ENCODE measurements at regions not wholly inside any gene's neighbourhood (a gene's known extent, or its start where the extent isn't known, plus 50 kb on each side); places are given as distances from the start of the nearest gene placed in this dataset.

DNA sequence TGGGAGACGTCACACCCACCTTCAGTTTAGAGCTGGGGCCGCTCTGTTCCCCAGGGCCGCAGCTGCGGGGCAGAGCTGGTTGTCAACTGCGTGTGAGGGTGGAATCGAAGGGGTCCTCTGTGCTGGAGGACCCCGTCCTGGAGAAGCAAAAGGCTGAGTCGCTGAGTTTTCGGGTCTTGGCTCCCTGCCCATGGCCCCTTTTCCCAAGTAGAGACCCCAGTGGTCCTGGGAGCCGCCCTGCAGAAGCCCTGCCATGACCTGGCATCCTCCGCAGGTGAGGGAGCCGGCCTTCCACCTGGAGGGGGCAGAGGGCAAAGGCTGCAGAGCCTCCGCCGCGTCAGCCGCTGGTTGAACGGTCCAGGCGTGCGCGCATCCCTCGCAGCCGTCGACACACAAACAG is 90.4 kb upstream of the COL5A1 start:
- Histone ChIP-seq H3K27me3 (replicated peaks; ENCODE audit: control insufficient read depth, insufficient read depth, low read length) (no peaks in the 10 kb centered on the region), H3K9ac (ENCODE audit: low read length) (no peak overlapping the region), H3K36me3 (ENCODE audit: control insufficient read depth, insufficient read depth, low read length, severe bottlenecking) (no peaks in the 10 kb centered on the region), H3K4me1 (ENCODE audit: control insufficient read depth, insufficient read depth, low read length) (peaks cover 37% of the 10 kb centered on the region), H3K9me3 (ENCODE audit: control insufficient read depth, low read length) (no peaks in the 10 kb centered on the region), H3K4me3 (ENCODE audit: low read length) (no peak overlapping the region)
- no peak for DNase-seq (ENCODE audit: low read depth)

DNA sequence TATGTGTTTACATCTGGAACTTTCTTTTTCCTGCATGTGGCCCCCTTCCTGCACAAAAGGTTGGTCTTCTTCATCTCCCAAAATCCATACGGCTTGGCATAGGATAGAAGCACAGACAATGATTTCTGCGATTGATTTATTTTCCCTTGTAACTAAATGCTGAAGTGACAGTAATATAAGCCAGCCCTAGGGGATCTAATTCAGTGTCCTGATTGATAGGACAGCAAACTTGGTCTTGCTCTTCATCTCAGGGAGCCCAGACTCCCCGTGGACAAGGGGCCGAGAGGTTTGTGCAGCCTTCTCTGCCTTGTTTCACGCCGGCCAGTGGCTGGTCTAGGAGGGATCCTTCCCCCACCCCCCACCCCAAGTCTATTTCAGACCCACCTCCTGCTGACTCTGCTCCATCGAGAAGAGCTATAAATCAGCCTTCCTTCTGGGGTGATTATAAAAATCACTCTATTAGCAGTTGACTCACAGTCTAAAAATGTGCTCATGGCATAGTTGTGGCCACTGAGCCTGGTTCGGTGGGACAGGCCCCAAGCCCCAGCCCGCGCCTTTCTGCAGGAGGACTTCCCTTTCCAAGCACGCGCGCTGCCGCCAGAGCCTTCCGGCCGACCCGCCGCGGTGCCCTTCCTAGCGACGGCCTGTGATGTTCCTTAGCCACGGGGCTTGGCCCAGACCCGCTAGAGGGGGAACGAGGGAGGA is 89.8 kb upstream of the COL5A1 start:
- DNase-seq (ENCODE audit: low read depth), result peak; percentile 88
- peaks cover 31% of the 10 kb centered on the region for H3K4me1 ChIP-seq (ENCODE audit: control insufficient read depth, insufficient read depth, low read length)

DNA sequence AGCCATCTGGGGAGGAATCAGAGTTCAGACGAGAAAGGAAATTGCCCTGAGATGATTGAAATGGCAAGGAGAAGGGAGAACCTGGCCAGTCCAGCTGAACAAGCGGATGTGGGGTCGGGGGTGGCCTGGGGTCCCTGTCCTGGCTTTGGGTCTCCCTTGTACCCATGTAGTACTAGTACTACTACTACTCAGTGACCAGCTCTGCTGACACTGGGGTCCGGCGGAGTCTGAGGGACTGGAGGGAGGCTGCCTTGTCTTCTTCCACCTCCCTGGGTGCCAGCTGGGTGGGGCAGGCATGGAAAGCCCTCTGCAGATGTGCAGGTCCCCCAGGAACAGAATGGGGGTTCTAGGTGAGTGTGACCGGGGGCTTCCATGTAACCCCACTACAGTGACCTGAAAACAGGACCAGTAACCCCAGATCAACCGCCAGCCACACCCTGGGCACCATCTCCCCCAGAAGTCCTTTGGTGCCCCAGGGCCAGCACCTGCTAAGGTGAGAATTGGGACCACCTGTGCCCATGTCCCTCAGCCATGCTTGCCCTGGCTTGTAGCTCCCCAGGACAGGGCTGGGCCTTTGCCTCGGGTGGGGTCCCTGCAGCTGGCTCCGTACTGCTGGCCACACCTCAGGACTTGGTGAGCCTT is 89.1 kb upstream of the COL5A1 start:
- Histone ChIP-seq H3K4me1 (ENCODE audit: control insufficient read depth, insufficient read depth, low read length) (peaks cover 30% of the 10 kb centered on the region), H3K9ac (ENCODE audit: low read length) (peak overlapping the region; percentile 62), H3K27me3 (replicated peaks; ENCODE audit: control insufficient read depth, insufficient read depth, low read length) (no peaks in the 10 kb centered on the region), H3K4me3 (ENCODE audit: low read length) (no peak overlapping the region), H3K36me3 (ENCODE audit: control insufficient read depth, insufficient read depth, low read length, severe bottlenecking) (no peaks in the 10 kb centered on the region), H3K9me3 (ENCODE audit: control insufficient read depth, low read length) (no peaks in the 10 kb centered on the region)
- DNase-seq (ENCODE audit: low read depth), result no peak

More for the DNA sequence above, 89.8 kb upstream of the COL5A1 start:
- Histone ChIP-seq H3K9ac (ENCODE audit: low read length) (peak overlapping the region; percentile 62), H3K36me3 (ENCODE audit: control insufficient read depth, insufficient read depth, low read length, severe bottlenecking) (no peaks in the 10 kb centered on the region), H3K27me3 (replicated peaks; ENCODE audit: control insufficient read depth, insufficient read depth, low read length) (no peaks in the 10 kb centered on the region), H3K9me3 (ENCODE audit: control insufficient read depth, low read length) (no peaks in the 10 kb centered on the region), H3K4me3 (ENCODE audit: low read length) (no peak overlapping the region)

DNA sequence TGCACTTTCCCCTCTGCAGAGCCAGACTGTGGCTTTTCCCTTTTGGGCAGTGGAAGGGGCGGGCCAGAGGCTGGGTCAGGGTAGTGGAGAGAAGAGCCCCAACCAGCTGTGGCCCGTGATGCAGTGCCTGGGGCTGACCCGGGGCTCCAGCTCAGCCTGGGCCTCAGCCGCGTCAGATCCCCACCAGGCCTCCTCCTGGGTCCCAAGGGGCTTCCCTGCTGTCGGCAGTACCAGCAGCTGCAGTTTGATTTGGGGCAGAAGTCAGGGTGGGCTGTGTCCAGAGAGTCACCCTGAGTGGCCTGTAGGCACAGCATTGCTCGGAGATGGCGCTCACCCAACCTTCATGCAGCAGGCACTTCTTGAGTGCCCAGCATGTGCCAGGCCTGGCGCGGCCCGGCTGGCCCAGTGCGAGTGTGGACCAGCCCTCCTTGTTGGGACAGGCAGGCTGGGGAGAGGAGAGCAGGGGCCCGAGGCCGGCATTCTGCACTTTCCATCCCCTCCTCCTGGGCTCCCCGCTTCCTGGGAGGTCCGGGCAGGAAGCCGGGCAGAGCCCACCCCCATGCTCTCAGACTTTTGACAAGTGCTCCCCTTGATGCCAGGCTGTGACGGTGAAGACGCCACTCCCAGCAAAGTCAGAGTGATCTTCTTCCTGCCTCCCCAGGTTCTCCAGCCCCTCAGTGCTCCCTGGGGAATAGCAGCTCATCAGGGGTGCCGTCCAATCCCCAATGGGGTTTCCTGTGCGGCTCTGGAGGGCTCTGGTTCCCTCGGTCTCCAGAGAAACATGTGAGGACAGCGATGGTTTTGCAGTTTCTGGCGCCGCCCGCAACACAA is 88.3 kb upstream of the COL5A1 start:
- H3K36me3 ChIP-seq (ENCODE audit: control insufficient read depth, insufficient read depth, low read length, severe bottlenecking), result no peaks in the 10 kb centered on the region
- no peaks in the 10 kb centered on the region for H3K9me3 ChIP-seq (ENCODE audit: control insufficient read depth, low read length)
- H3K4me3 ChIP-seq (ENCODE audit: low read length), result no peak overlapping the region
- H3K9ac ChIP-seq (ENCODE audit: low read length), result no peak overlapping the region
- peaks cover 30% of the 10 kb centered on the region for H3K4me1 ChIP-seq (ENCODE audit: control insufficient read depth, insufficient read depth, low read length)
- DNase-seq (ENCODE audit: low read depth), result no peak
- no peaks in the 10 kb centered on the region for H3K27me3 ChIP-seq (replicated peaks; ENCODE audit: control insufficient read depth, insufficient read depth, low read length)

DNA sequence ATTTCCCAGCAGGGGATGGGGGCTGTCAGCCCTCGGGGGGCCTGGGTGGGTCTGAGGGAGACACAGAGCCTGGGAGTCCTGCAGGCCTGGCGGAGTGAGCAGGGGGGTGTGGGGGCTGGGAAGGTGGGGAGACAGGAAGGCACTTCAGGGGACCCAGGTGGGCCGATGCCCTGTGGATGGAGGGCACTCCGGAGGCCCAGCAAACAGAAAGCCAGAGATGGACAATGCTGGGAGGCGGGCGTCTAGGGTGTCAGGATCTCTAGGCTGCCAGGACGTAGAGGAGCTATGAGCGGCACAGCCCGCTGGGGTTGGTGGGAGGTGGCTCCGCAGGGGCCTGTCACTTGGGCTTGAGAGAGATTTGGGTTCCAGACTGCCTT is 87.6 kb upstream of the COL5A1 start:
- DNase-seq (ENCODE audit: low read depth), result no peak

DNA sequence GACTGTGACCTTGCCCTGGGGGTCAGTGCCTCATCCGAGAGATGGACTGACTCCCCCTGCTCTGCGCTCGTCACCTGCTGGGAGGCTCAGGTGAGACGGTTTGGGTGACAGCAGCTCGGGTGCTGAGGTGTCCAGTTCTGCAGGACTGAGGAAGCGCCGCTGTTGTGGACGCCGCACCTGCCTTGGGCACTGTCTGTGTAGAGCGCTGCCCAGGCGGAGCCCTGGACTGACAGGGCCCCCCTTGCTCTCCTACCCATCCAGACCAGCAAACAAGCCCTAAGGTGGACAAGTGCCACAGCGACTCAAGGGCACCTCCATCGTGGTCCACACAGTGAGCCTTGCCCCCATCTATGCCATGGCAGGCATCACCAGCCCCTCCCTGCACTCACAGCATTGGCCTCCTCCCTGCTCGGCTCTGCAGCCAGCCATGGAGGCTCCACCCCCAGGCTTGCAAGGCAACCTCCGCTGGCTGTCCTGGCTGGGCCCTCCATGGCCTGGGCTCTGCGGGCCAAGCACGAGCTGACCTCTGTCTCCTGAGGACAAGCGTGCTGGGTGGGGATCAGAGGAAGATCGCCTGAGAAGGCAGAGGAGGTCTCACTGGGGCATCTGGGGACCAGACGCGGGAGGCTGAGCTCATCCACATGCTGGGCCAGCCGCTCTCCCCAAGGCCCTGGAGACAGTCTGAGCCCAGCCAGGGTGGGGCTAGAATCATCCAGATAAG is 87.1 kb upstream of the COL5A1 start:
- no peak for DNase-seq (ENCODE audit: low read depth)
- Histone ChIP-seq H3K9me3 (ENCODE audit: control insufficient read depth, low read length) (no peaks in the 10 kb centered on the region), H3K4me1 (ENCODE audit: control insufficient read depth, insufficient read depth, low read length) (peaks cover 30% of the 10 kb centered on the region), H3K9ac (ENCODE audit: low read length) (no peak overlapping the region), H3K36me3 (ENCODE audit: control insufficient read depth, insufficient read depth, low read length, severe bottlenecking) (no peaks in the 10 kb centered on the region), H3K4me3 (ENCODE audit: low read length) (no peak overlapping the region), H3K27me3 (replicated peaks; ENCODE audit: control insufficient read depth, insufficient read depth, low read length) (no peaks in the 10 kb centered on the region)

More for the DNA sequence above, 87.6 kb upstream of the COL5A1 start:
- no peak overlapping the region for H3K4me3 ChIP-seq (ENCODE audit: low read length)
- H3K9ac ChIP-seq (ENCODE audit: low read length), result no peak overlapping the region
- H3K9me3 ChIP-seq (ENCODE audit: control insufficient read depth, low read length), result no peaks in the 10 kb centered on the region
- no peaks in the 10 kb centered on the region for H3K36me3 ChIP-seq (ENCODE audit: control insufficient read depth, insufficient read depth, low read length, severe bottlenecking)
- no peaks in the 10 kb centered on the region for H3K27me3 ChIP-seq (replicated peaks; ENCODE audit: control insufficient read depth, insufficient read depth, low read length)
- peaks cover 30% of the 10 kb centered on the region for H3K4me1 ChIP-seq (ENCODE audit: control insufficient read depth, insufficient read depth, low read length)

DNA sequence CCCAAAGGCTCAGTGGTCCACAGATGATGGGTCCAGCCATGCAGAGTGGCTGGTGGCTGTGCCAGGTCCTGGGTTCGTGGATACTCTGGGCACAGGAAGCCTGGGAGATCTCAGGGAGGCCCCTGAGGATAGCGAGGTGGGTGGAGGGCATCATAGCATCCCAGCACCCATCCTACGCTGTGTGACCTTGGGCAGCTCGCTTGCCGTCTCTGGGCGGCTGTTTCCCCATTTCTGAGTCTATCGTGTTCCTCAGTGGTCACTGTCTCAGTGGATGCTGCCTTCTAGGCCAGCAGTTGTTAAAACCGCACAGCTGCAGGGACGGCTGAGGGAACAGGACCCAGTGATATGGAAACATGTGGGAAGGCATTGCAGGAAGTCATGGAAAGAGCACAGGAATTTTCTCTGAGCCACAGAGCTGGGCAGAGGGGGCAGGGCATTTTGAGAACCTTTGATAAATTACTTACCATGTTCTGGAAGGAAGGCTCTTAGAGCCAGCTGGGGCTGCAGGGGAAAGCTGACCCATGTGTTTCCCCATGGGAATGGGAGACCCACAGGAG is 86.4 kb upstream of the COL5A1 start:
- Histone ChIP-seq H3K4me1 (ENCODE audit: control insufficient read depth, insufficient read depth, low read length) (peaks cover 30% of the 10 kb centered on the region), H3K27me3 (replicated peaks; ENCODE audit: control insufficient read depth, insufficient read depth, low read length) (no peaks in the 10 kb centered on the region), H3K9me3 (ENCODE audit: control insufficient read depth, low read length) (no peaks in the 10 kb centered on the region), H3K4me3 (ENCODE audit: low read length) (no peak overlapping the region), H3K9ac (ENCODE audit: low read length) (no peak overlapping the region), H3K36me3 (ENCODE audit: control insufficient read depth, insufficient read depth, low read length, severe bottlenecking) (no peaks in the 10 kb centered on the region)
- DNase-seq (ENCODE audit: low read depth), result no peak

DNA sequence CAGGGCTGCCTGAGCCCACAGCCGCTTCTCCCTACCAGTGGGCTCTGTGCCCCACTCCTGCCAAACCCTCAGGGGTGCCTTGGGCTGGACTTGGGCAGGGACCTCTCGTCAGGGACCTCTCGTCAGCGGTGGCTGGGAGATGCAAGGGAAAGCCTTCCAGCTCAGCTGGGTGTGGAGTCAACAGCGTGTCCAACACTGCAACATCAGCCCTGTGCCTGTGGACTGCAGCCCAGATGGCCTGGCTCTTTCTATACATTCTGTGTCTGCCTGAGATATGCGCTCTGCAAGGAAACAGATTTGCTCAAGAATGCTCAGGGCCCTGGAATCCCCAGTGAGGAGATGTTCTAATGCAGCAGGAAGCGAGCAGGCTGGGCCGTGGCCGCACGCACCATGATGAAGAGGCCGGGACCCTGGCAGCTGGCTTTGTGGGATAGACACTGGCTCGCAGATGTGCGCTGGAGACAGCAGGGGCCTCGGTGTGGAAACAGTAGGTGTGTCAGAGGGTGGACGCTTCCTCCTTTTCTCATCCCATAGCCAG is 85.0 kb upstream of the COL5A1 start:
- Histone ChIP-seq H3K27me3 (replicated peaks; ENCODE audit: control insufficient read depth, insufficient read depth, low read length) (no peaks in the 10 kb centered on the region), H3K36me3 (ENCODE audit: control insufficient read depth, insufficient read depth, low read length, severe bottlenecking) (no peaks in the 10 kb centered on the region), H3K4me3 (ENCODE audit: low read length) (no peak overlapping the region), H3K9ac (ENCODE audit: low read length) (no peak overlapping the region), H3K9me3 (ENCODE audit: control insufficient read depth, low read length) (no peaks in the 10 kb centered on the region), H3K4me1 (ENCODE audit: control insufficient read depth, insufficient read depth, low read length) (peaks cover 27% of the 10 kb centered on the region)
- peak; percentile 27 for DNase-seq (ENCODE audit: low read depth)

DNA sequence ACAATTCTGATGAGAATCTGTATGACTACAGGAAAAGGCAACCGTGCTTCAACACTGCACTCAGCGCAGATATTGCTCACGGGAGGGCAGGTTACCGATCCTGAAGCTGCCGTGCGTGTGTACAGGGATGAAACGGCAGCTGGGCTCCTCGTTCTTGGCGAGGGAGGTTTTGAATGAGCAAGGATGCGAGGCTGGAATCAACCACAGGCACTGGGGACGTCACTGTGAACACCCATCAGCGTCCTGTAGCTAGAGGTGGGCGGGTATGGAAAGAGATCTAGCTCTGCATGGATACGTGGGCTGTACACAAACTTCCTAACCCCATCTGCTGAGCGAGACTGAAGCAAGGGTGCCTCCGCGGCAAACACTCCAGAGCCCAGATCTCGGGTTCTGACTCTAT is 84.3 kb upstream of the COL5A1 start:
- Histone ChIP-seq H3K27me3 (replicated peaks; ENCODE audit: control insufficient read depth, insufficient read depth, low read length) (no peaks in the 10 kb centered on the region), H3K36me3 (ENCODE audit: control insufficient read depth, insufficient read depth, low read length, severe bottlenecking) (no peaks in the 10 kb centered on the region), H3K9me3 (ENCODE audit: control insufficient read depth, low read length) (no peaks in the 10 kb centered on the region), H3K9ac (ENCODE audit: low read length) (no peak overlapping the region), H3K4me1 (ENCODE audit: control insufficient read depth, insufficient read depth, low read length) (peaks cover 19% of the 10 kb centered on the region), H3K4me3 (ENCODE audit: low read length) (no peak overlapping the region)
- no peak for DNase-seq (ENCODE audit: low read depth)

DNA sequence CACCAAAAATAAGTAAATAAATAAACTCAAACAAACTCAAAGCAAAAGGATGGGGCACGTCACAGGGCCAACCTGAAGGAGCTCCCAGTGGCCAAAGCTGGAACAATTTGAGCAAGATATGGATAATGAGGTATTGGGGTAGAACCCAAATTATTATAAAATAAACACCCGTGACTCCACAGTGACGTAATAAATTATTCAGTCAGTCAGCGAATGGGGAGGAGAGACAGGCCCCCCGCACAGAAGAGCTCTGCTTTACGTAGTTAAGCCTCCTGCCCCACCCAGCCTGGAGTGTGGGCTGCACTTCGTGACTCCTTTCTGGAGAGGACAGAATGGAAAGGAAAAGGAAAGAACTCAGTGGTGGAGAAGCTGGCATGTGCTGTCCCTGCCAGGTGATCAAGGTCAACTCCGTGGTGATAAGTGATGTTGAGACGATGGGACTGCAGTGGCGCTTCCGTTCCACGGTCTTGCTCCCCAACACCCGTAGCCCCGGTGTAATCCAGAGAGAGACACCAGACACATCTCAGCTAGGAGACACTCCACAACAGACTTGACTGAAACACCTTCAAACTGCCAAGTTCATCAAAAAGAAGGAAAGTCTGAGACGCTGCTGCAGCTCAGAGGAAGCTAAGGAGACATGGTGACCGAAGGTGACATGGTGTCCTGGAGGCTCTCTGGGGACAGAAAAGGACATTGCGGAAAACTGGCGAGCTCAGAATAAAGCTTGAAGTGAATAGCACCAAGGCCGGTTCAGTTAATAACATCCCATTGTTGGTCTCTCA is 83.3 kb upstream of the COL5A1 start:
- no peaks in the 10 kb centered on the region for H3K27me3 ChIP-seq (replicated peaks; ENCODE audit: control insufficient read depth, insufficient read depth, low read length)
- H3K9me3 ChIP-seq (ENCODE audit: control insufficient read depth, low read length), result peaks cover 2% of the 10 kb centered on the region
- no peak overlapping the region for H3K4me3 ChIP-seq (ENCODE audit: low read length)
- DNase-seq (ENCODE audit: low read depth), result no peak
- no peak overlapping the region for H3K9ac ChIP-seq (ENCODE audit: low read length)
- H3K36me3 ChIP-seq (ENCODE audit: control insufficient read depth, insufficient read depth, low read length, severe bottlenecking), result no peaks in the 10 kb centered on the region
- peaks cover 10% of the 10 kb centered on the region for H3K4me1 ChIP-seq (ENCODE audit: control insufficient read depth, insufficient read depth, low read length)

Measured in adipocyte (in vitro differentiated cells).